Retinal pigment epithelial cell (primary cell): ENCODE measurements at regions not wholly inside any gene's neighbourhood (a gene's known extent, or its start where the extent isn't known, plus 50 kb on each side); places are given as distances from the start of the nearest gene placed in this dataset.

Experiments used
- DNase-seq: peaks from one replicate; pipeline ENCODE4 v3.0.0-alpha.2; 2010; ENCODE audit warnings: low read depth
- H3K4me3 ChIP-seq: 2 replicates; pipeline ENCODE4 v1.5.1; 2011; ENCODE audit warnings: mild to moderate bottlenecking, low read length, control low read depth, moderate library complexity
- TF ChIP-seq, protein P1 (sequence below): conservative IDR thresholded peaks from 2 replicates; pipeline ENCODE4 v1.5.1; 2011; ENCODE audit warnings: low read depth, low read length, control low read depth, inconsistent platforms

DNA sequence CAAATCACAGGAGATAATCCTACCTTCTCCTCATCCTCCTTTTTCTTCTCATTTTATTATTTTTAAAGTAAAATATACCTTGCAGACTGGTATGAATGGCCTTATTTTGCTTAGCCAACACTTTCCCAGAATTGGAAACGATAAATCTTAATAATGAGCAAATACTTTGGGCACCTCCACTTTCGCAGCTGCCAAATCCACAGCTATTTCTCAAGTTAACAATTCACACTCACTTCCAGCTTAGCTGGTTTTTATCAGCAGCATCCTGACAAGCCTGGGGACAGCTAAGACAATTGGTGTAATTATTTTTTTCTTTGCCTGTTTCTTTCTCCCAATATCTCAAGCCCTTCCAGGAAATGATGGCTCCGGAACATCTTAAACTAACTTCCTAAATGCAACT, 867.5 kb upstream of the TMEM132C start:
- no peak for DNase-seq
- TF ChIP-seq, protein P1, sequence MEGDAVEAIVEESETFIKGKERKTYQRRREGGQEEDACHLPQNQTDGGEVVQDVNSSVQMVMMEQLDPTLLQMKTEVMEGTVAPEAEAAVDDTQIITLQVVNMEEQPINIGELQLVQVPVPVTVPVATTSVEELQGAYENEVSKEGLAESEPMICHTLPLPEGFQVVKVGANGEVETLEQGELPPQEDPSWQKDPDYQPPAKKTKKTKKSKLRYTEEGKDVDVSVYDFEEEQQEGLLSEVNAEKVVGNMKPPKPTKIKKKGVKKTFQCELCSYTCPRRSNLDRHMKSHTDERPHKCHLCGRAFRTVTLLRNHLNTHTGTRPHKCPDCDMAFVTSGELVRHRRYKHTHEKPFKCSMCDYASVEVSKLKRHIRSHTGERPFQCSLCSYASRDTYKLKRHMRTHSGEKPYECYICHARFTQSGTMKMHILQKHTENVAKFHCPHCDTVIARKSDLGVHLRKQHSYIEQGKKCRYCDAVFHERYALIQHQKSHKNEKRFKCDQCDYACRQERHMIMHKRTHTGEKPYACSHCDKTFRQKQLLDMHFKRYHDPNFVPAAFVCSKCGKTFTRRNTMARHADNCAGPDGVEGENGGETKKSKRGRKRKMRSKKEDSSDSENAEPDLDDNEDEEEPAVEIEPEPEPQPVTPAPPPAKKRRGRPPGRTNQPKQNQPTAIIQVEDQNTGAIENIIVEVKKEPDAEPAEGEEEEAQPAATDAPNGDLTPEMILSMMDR, result no peak
- H3K4me3 ChIP-seq, result no peak overlapping the region

DNA sequence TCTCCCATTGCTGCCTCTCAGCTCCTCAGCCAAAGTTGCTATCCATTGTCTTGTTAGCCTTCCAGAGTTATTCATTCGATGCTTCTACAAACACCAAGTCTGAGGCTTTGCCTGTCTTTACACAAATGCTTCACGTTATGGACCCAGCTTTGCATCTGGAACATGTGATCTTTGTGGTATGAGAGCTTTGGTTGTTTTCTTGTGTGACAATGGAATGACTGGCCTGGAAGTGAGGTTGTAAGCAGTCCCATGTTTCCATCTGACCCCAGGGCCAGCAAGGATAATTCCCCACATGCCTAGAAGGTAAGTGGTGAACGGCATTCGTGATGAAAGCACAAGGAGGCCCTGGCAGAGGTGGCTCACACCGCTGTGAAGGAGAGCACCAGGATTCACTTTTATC, 866.7 kb upstream of the TMEM132C start:
- peak; percentile 33 for DNase-seq
- TF ChIP-seq, protein P1, result no peak
- no peak overlapping the region for H3K4me3 ChIP-seq

DNA sequence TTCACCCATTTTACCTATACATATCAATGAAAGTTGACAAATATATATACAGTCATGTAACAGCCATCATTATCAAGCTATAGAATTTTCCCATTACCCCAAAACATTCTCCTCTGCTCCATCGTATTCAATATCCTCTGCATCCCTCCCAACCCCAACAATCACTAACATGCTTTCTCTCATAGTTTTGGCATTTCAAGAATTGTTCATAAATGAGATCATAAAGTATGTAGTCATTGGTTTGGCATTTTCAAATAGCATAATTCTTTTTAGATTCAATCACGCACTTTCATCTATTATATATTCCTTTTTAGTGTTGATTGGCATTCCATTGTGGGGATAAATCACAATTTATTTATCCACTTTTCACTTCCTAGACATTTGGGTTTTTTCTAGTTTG, 866.0 kb upstream of the TMEM132C start:
- no peak overlapping the region for H3K4me3 ChIP-seq
- TF ChIP-seq, protein P1, result no peak
- no peak for DNase-seq

DNA sequence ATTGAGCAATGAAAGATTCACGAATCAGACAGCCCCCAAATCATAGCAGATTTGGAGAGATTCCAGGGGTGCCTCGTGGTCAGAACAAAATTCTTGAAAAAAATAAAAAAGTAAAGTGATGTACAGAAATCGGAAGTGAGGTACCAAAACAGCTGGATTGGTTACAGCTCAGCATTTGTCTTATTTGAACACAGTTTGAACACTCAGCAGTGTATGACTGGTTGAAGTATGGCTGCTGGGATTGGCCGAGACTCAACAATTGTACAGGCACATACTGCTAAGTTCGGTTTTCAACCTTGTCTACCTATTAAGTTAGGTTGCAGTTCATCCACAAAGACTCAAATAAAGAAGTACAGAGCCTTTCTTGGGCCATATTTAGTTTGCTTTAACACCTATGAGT, 865.4 kb upstream of the TMEM132C start:
- TF ChIP-seq, protein P1, result no peak

GRCh38 chr12:127411166-127411915, 855.6 kb upstream of the TMEM132C start:
- H3K4me3 ChIP-seq, result no peak overlapping the region
- TF ChIP-seq, protein P1, result no peak
- DNase-seq, result no peak

More for the DNA sequence above, 865.4 kb upstream of the TMEM132C start:
- no peak overlapping the region for H3K4me3 ChIP-seq
- DNase-seq, result no peak

- TF ChIP-seq, protein P1, result no peak
- no peak overlapping the region for H3K4me3 ChIP-seq
- DNase-seq, result no peak
Measured at GRCh38 chr12:127411981-127412380, 855.0 kb upstream of the TMEM132C start.

- TF ChIP-seq, protein P1, result no peak
- H3K4me3 ChIP-seq, result no peak overlapping the region
- DNase-seq, result no peak
Measured at GRCh38 chr12:127412866-127413265, 854.1 kb upstream of the TMEM132C start.
